GM12878 (cell line): ENCODE measurements at regions not wholly inside any gene's neighbourhood (a gene's known extent, or its start where the extent isn't known, plus 50 kb on each side); places are given as distances from the start of the nearest gene placed in this dataset.
A peak's percentile ranks its signal among the peaks of the same experiment; 100 is the strongest.

Experiments used
- ATAC-seq: fragments of 200-7000 bp; cut with Tn5 transposase; 3 replicates; pipeline ENCODE4 v1.9.1; 2020; ENCODE audit warnings: mild to moderate bottlenecking, moderate library complexity
- BruUV-seq: library from RNA; stranded (reverse); fragments of 400-500 nt; replicated peaks from 2 replicates; lab custom pipeline; 2021; lab: Mats Ljungman, UMichigan
- CTCF ChIA-PET: fragments of 300-600 bp; sonication (Branson Sonifier 250); formaldehyde crosslinking; extraction: SDS; loops from one replicate; lab custom pipeline; 2021; ENCODE audit warnings: inconsistent platforms; lab: Yijun Ruan, JAX
- POLR2A ChIA-PET: fragments of 350-600 bp; formaldehyde crosslinking; extraction: SDS; loops from one replicate; lab custom pipeline; 2021; ENCODE audit warnings: inconsistent platforms; lab: Charles Lee
- RAD21 ChIA-PET: fragments of 300-600 bp; sonication (Branson Sonifier 250); formaldehyde crosslinking; loops from one replicate; lab custom pipeline; 2023; ENCODE audit warnings: antibody characterized with exemption; ENCODE audit not compliant: unreplicated experiment; lab: Charles Lee
- SMC1A ChIA-PET: fragments of 300-600 bp; sonication (Branson Sonifier 250); formaldehyde crosslinking; loops from one replicate; lab custom pipeline; 2023; ENCODE audit not compliant: unreplicated experiment, uncharacterized antibody; lab: Charles Lee
- DNase-seq: peaks from one replicate; pipeline ENCODE4 v3.0.0-alpha.2; 2011; ENCODE audit warnings: low read depth, low spot score
- FAIRE-seq: peaks from 3 replicates; lab custom pipeline; 2011; peaks lifted over from hg19 to GRCh38; lab: Jason Lieb, UNC
- H2AFZ ChIP-seq: 2 replicates; pipeline ENCODE4 v1.6.0; 2011; ENCODE audit warnings: low read depth, low read length, control low read depth; ENCODE audit not compliant: control insufficient read depth
- H3K27ac ChIP-seq: 2 replicates; pipeline ENCODE4 v1.5.1; 2011; ENCODE audit warnings: control low read depth; ENCODE audit not compliant: control insufficient read depth, insufficient read depth
- H3K27me3 ChIP-seq, 2 experiments: replicated peaks in 1 of 2; 2 replicates each; pipeline versions ENCODE4 v1.6.0 to v1.6.1; 2011; ENCODE audit warnings: low read length in 1 of 2; ENCODE audit not compliant: control insufficient read depth in 2 of 2, insufficient read depth in 2 of 2
- H3K36me3 ChIP-seq, 2 experiments: 2 replicates each; pipeline ENCODE4 v1.5.1; 2011; ENCODE audit warnings: low read length in 1 of 2; ENCODE audit not compliant: control insufficient read depth in 2 of 2, insufficient read depth in 2 of 2
- H3K4me1 ChIP-seq: 2 replicates; pipeline ENCODE4 v1.6.1; 2011; ENCODE audit warnings: mild to moderate bottlenecking, low read length, moderate library complexity, mixed read lengths; ENCODE audit not compliant: control insufficient read depth, insufficient read depth
- H3K4me2 ChIP-seq: 2 replicates; pipeline ENCODE4 v1.6.0; 2011; ENCODE audit warnings: control low read depth; ENCODE audit not compliant: control insufficient read depth, insufficient read depth
- H3K4me3 ChIP-seq: fragments of 200-600 bp; sonication (generic); 2 replicates; pipeline ENCODE4 v1.5.1; 2016
- H3K79me2 ChIP-seq: 2 replicates; pipeline ENCODE4 v1.6.0; 2011; ENCODE audit warnings: low read length; ENCODE audit not compliant: control insufficient read depth, insufficient read depth
- H3K9ac ChIP-seq: 2 replicates; pipeline ENCODE4 v1.8.0; 2011; ENCODE audit warnings: low read length, control low read depth, mixed read lengths; ENCODE audit not compliant: control insufficient read depth, insufficient read depth
- H3K9me3 ChIP-seq: replicated peaks from 3 replicates; pipeline ENCODE4 v1.5.1; 2011; ENCODE audit warnings: mild to moderate bottlenecking, low read length; ENCODE audit not compliant: control insufficient read depth, insufficient read depth
- H4K20me1 ChIP-seq: 2 replicates; pipeline ENCODE4 v1.6.0; 2011; ENCODE audit not compliant: control insufficient read depth, insufficient read depth
- CTCF ChIP-seq, 3 experiments: IDR thresholded peaks in 2 of 3; conservative IDR thresholded peaks in 1 of 3; 2 replicates each; pipeline ENCODE4 v1.5.1; 2011; ENCODE audit warnings: low read depth in 3 of 3, low read length in 3 of 3, mild to moderate bottlenecking in 3 of 3, control low read depth in 2 of 3, moderate library complexity in 2 of 3, inconsistent platforms in 1 of 3, mixed read lengths in 1 of 3; ENCODE audit not compliant: control insufficient read depth in 2 of 3, insufficient read depth in 1 of 3; ENCODE audit errors: extremely low read depth in 1 of 3
- E4F1 ChIP-seq: fragments of 450-650 bp; IDR thresholded peaks from 2 replicates; pipeline ENCODE4 v1.6.1; 2018; ENCODE audit warnings: borderline replicate concordance, mild to moderate bottlenecking; ENCODE audit not compliant: partially characterized antibody
- IKZF2 ChIP-seq, 2 experiments: fragments of 450-650 bp; IDR thresholded peaks; 2 replicates each; pipeline ENCODE4 v1.6.1; 2017; ENCODE audit warnings: mild to moderate bottlenecking in 2 of 2, moderate library complexity in 2 of 2
- MTA2 ChIP-seq: fragments of 450-650 bp; IDR thresholded peaks from 2 replicates; pipeline ENCODE4 v1.6.1; 2016; ENCODE audit warnings: low read depth, mild to moderate bottlenecking, moderate library complexity
- MTA3 ChIP-seq: IDR thresholded peaks from 2 replicates; pipeline ENCODE4 v1.6.1; 2012; ENCODE audit warnings: low read length, inconsistent platforms, borderline replicate concordance
- NBN ChIP-seq: fragments of 450-650 bp; IDR thresholded peaks from 2 replicates; pipeline ENCODE4 v1.6.1; 2016
- NKRF ChIP-seq: fragments of 450-650 bp; conservative IDR thresholded peaks from 2 replicates; pipeline ENCODE4 v1.6.1; 2017; ENCODE audit warnings: mild to moderate bottlenecking, moderate library complexity
- RAD21 ChIP-seq: IDR thresholded peaks from 2 replicates; pipeline ENCODE4 v1.6.1; 2011; ENCODE audit warnings: mild to moderate bottlenecking, low read depth, low read length, moderate library complexity; ENCODE audit not compliant: insufficient read depth
- TCF7 ChIP-seq: IDR thresholded peaks from 2 replicates; pipeline ENCODE4 v1.6.1; 2014; ENCODE audit warnings: antibody characterized with exemption, borderline replicate concordance
- ZBTB33 ChIP-seq: fragments of 450-650 bp; IDR thresholded peaks from 2 replicates; pipeline ENCODE4 v1.6.1; 2017; ENCODE audit warnings: mild to moderate bottlenecking
- ZNF217 ChIP-seq: fragments of 450-650 bp; IDR thresholded peaks from 2 replicates; pipeline ENCODE4 v1.6.1; 2017; ENCODE audit warnings: antibody characterized with exemption, mild to moderate bottlenecking
- ZNF592 ChIP-seq: fragments of 450-650 bp; IDR thresholded peaks from 2 replicates; pipeline ENCODE4 v1.6.1; 2017; ENCODE audit warnings: mild to moderate bottlenecking, moderate library complexity
- WGBS: methylation state at CpG from one replicate; pipeline ENCODE4 v1.1.6; 2016; ENCODE audit warnings: low lambda C conversion rate; ENCODE audit not compliant: insufficient replicate concordance, insufficient coverage; ENCODE audit errors: missing lambda C conversion rate; 5-methylcytosine and 5-hydroxymethylcytosine counted together
- in situ Hi-C: fragments of 300-500 bp; cut with MboI; formaldehyde crosslinking; loops from 9 replicates; pipeline ENCODE4 v1.14.3; 2018; ENCODE audit warnings: mixed read lengths
- intact Hi-C: fragments of 100-400 bp; cut with micrococcal nuclease; formaldehyde crosslinking; loops from one replicate; pipeline ENCODE4 v1.14.2; 2022; ENCODE audit not compliant: unreplicated experiment

- no peaks in the 10 kb centered on the region for H3K79me2 ChIP-seq
- no peaks in the 10 kb centered on the region for H3K27me3 ChIP-seq
- WGBS, result 17% methylated on average over 2 of the region's 2 CpGs
- no peak overlapping the region for H3K4me2 ChIP-seq
- ChIA-PET RAD21 (no interaction called here), POLR2A (no interaction called here), SMC1A (no interaction called here), CTCF (no interaction called here)
- in situ Hi-C loops (no loop called here), intact Hi-C loops (no loop called here)
- ATAC-seq, result 0 out of 3 replicates have a peak, but pooled peaks have one; percentile 19
- no peaks in the 10 kb centered on the region for H3K4me1 ChIP-seq
- no peak overlapping the region for H3K9ac ChIP-seq
- no peak overlapping the region for H3K4me3 ChIP-seq
- no peak for FAIRE-seq
- no TSS peak for BruUV-seq
- H3K9me3 ChIP-seq, result no peaks in the 10 kb centered on the region
- H3K27ac ChIP-seq, result no peak overlapping the region
- no peaks in the 10 kb centered on the region for H4K20me1 ChIP-seq
- H3K36me3 ChIP-seq, result no peaks in the 10 kb centered on the region
- no peak for DNase-seq
- H2AFZ ChIP-seq, result no peak overlapping the region
- TF ChIP-seq RAD21 (no peak), E4F1 (no peak), MTA3 (no peak), IKZF2 (IDR thresholded peaks at IDR 0.05) (no peak), TCF7 (no peak), NBN (no peak), CTCF (IDR thresholded peaks at IDR 0.05 in 2 of 3, conservative IDR thresholded peaks at IDR 0.05 in 1 of 3; ENCODE audit: control insufficient read depth in 2 of 3, extremely low read depth in 1 of 3, insufficient read depth in 1 of 3, low read depth in 3 of 3, low read length in 3 of 3) (no peak), MTA2 (no peak), ZNF217 (no peak), ZNF592 (no peak), ZBTB33 (no peak), NKRF (no peak)
These were observed 354.3 kb downstream of the COL12A1 start for GRCh38 chr6:74851596-74851995.
